ENCODE measurements at regions not wholly inside any gene's neighbourhood (a gene's known extent, or its start where the extent isn't known, plus 50 kb on each side); places are given as distances from the start of the nearest gene placed in this dataset.
"Not testable (repeated sequence)": the region's sequence is repeated elsewhere in the genome, so short reads cannot be mapped to it uniquely, and the experiment has no call there.

DNA sequence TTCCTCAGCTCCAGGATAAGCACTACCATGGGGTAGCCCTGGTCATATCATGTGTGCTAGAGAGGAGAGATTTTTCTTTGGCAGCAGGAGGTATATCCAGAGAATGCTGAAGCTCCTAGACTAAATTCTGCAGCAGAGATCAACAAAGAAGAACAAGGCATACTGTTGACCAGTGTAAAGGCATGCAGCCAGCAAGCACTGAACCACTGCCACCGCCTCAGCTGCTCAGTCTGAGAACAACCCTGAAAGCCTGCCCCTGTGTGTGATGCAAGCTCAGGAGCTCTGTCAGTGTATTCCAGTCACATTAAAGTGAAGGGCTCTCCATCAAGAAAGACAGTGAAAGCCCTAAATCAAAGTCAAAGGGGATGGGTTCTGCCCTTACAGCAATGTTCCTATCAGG is 439.5 kb upstream of the CD180 start:
- TF ChIP-seq OSR1 (CRISPR knock-in tag; IDR thresholded peaks at IDR 0.05) (no peak), ISL1 (CRISPR knock-in tag; IDR thresholded peaks at IDR 0.05) (no peak)
- TF ChIP-seq, protein P1, sequence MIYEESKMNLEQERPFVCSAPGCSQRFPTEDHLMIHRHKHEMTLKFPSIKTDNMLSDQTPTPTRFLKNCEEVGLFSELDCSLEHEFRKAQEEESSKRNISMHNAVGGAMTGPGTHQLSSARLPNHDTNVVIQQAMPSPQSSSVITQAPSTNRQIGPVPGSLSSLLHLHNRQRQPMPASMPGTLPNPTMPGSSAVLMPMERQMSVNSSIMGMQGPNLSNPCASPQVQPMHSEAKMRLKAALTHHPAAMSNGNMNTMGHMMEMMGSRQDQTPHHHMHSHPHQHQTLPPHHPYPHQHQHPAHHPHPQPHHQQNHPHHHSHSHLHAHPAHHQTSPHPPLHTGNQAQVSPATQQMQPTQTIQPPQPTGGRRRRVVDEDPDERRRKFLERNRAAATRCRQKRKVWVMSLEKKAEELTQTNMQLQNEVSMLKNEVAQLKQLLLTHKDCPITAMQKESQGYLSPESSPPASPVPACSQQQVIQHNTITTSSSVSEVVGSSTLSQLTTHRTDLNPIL (CRISPR knock-in tag; IDR thresholded peaks at IDR 0.05; ENCODE audit: low read depth): no peak
- ATAC-seq: no peak

DNA sequence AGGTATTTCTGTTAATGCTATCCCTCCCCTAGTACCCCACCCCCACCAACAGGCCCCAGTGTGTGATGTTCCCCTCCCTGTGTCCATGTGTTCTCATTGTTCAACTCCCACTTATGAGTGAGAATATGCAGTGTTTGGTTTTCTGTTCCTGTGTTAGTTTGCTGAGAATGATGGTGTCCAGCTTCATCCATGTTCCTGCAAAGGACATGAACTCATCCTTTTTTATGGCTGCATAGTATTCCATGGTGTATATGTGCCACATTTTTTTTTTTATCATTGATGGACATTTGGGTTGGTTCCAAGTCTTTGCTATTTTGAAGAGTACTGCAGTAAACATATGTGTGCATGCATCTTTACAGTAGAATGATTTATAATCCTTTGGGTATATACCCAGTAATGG is 430.5 kb upstream of the CD180 start:
- not testable (repeated sequence) for ATAC-seq

DNA sequence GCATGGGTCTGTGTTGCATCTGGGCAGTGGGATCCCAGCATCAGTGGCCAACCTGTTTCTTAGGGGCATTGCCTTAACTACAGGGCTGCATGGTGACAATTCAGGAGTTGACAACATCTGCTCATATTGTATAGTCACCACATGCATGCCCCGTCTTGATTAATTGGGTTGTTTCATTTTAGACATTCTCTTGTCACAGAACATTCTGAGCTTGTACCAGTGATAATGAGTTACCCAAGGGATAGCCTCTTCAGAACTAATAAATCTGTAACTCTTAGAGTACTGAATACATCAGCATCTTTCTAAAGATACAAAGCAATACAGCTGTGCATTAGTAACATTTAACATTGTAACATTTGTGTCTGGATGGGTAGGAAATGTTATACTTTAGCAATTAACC is 426.5 kb upstream of the CD180 start:
- TF ChIP-seq CSDC2 (CRISPR knock-in tag; IDR thresholded peaks at IDR 0.05): no peak
- TF ChIP-seq, protein P1 (CRISPR knock-in tag; IDR thresholded peaks at IDR 0.05; ENCODE audit: low read depth): no peak

GRCh38 chr5:67620424-67621397 is 424.1 kb upstream of the CD180 start:
- no peak for ATAC-seq
- TF ChIP-seq CSDC2 (CRISPR knock-in tag; IDR thresholded peaks at IDR 0.05): no peak
- TF ChIP-seq BACH2 (CRISPR knock-in tag; IDR thresholded peaks at IDR 0.05; ENCODE audit: borderline replicate concordance): no peak
- TF ChIP-seq ZC3H10 (CRISPR knock-in tag; IDR thresholded peaks at IDR 0.05): no peak

More for the DNA sequence above, 426.5 kb upstream of the CD180 start:
- ATAC-seq: no peak

- TF ChIP-seq, protein P1 (CRISPR knock-in tag; IDR thresholded peaks at IDR 0.05; ENCODE audit: low read depth): no peak
- TF ChIP-seq TSHZ2 (CRISPR knock-in tag; IDR thresholded peaks at IDR 0.05): no peak
- no peak for TF ChIP-seq ZNF70 (CRISPR knock-in tag; IDR thresholded peaks at IDR 0.05)
- no peak for TF ChIP-seq GLIS3 (CRISPR knock-in tag; IDR thresholded peaks at IDR 0.05)
- no peak for TF ChIP-seq ZNF8 (CRISPR knock-in tag; IDR thresholded peaks at IDR 0.05)
- no peak for TF ChIP-seq BACH2 (CRISPR knock-in tag; IDR thresholded peaks at IDR 0.05; ENCODE audit: borderline replicate concordance)
- TF ChIP-seq PATZ1 (CRISPR knock-in tag; IDR thresholded peaks at IDR 0.05; ENCODE audit: borderline replicate concordance): no peak
- TF ChIP-seq, protein P2, sequence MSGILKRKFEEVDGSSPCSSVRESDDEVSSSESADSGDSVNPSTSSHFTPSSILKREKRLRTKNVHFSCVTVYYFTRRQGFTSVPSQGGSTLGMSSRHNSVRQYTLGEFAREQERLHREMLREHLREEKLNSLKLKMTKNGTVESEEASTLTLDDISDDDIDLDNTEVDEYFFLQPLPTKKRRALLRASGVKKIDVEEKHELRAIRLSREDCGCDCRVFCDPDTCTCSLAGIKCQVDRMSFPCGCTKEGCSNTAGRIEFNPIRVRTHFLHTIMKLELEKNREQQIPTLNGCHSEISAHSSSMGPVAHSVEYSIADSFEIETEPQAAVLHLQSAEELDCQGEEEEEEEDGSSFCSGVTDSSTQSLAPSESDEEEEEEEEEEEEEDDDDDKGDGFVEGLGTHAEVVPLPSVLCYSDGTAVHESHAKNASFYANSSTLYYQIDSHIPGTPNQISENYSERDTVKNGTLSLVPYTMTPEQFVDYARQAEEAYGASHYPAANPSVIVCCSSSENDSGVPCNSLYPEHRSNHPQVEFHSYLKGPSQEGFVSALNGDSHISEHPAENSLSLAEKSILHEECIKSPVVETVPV (CRISPR knock-in tag; IDR thresholded peaks at IDR 0.05): no peak
- no peak for TF ChIP-seq ZFP3 (CRISPR knock-in tag; IDR thresholded peaks at IDR 0.05)
- no peak for TF ChIP-seq ARNTL (CRISPR knock-in tag; IDR thresholded peaks at IDR 0.05; ENCODE audit: borderline replicate concordance, low read depth)
- TF ChIP-seq ISL1 (CRISPR knock-in tag; IDR thresholded peaks at IDR 0.05): no peak
- TF ChIP-seq SNAI2 (CRISPR knock-in tag; IDR thresholded peaks at IDR 0.05): no peak
- ATAC-seq: no peak
Observed at GRCh38 chr5:67619636-67620035, 423.0 kb upstream of the CD180 start.

Data from SK-N-SH treated with all-trans-retinoic acid at 6 μM for 48 hours (cell line).